ENCODE measurements at regions not wholly inside any gene's neighbourhood (a gene's known extent, or its start where the extent isn't known, plus 50 kb on each side); places are given as distances from the start of the nearest gene placed in this dataset.

DNA sequence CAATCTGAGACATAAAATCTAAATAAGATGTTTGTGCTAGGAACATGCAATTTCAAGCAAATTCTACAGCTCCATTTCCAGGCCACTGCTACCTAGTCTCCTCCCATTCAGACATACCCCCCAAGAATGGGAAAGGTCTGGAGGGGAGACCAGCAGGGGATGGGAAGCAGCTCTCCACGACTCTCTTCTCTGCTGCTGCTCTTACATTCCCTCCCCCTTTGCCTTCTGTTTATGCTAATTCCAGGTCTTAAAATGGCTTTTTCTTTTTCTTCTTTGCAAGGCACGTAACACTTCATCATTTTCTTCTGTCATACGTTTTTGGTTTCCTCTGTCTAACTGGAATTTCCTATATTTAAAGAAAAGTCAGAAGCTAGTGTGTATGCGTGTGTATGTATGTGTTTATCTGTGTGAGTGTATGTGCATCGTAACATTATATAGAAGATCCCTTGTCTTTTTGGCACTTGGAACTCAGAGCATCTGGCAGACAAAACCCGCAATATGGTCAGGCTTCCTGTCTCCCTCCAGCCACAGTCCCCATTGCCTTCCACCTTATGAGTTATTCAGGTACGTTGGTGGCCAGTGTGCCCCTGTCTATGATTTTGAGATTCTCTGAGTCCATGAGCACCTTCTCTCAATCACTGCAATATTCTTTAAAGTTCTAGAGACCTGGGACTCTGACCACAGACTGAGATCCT, 493.7 kb downstream of the BTBD3 start:
- Histone ChIP-seq H3K4me3 (ENCODE audit: control insufficient read depth in 2 of 3, extremely low read depth in 1 of 3, insufficient read depth in 2 of 3, low read depth in 1 of 3, low read length in 3 of 3) (no peak overlapping the region), H3K9me3 (ENCODE audit: control insufficient read depth, low read depth, low read length) (peaks cover 7% of the 10 kb centered on the region), H3K36me3 (ENCODE audit: control insufficient read depth in 2 of 2, extremely low read depth in 1 of 2, insufficient read depth in 2 of 2, low read length in 2 of 2) (no peaks in the 10 kb centered on the region), H3K79me2 (ENCODE audit: control insufficient read depth, insufficient read depth, low read length) (no peaks in the 10 kb centered on the region), H3K27ac (ENCODE audit: control insufficient read depth, insufficient read depth, low read length) (no peak overlapping the region), H3K27me3 (ENCODE audit: control insufficient read depth, extremely low read depth, insufficient read depth, low read length) (no peaks in the 10 kb centered on the region), H4K20me1 (ENCODE audit: control insufficient read depth, extremely low read depth, insufficient read depth, low read length) (no peaks in the 10 kb centered on the region), H2AFZ (ENCODE audit: control insufficient read depth, low read length) (no peak overlapping the region), H3K4me2 (ENCODE audit: control insufficient read depth, extremely low read depth, insufficient read depth, low read depth, low read length) (no peak overlapping the region), H3K9ac (ENCODE audit: control insufficient read depth, extremely low read depth, insufficient read depth, low read length) (no peak overlapping the region), H3K9me1 (ENCODE audit: control insufficient read depth, extremely low read depth, insufficient read depth, low read length) (no peaks in the 10 kb centered on the region), H3K4me1 (ENCODE audit: control insufficient read depth, extremely low read depth, insufficient read depth, low read length) (peaks cover 33% of the 10 kb centered on the region)
- dilution Hi-C loops (cut with MboI; ENCODE audit: extremely low pct_ligation_motif_present, low sequenced_read_pairs), result no loop called here
- TF ChIP-seq, protein P1, sequence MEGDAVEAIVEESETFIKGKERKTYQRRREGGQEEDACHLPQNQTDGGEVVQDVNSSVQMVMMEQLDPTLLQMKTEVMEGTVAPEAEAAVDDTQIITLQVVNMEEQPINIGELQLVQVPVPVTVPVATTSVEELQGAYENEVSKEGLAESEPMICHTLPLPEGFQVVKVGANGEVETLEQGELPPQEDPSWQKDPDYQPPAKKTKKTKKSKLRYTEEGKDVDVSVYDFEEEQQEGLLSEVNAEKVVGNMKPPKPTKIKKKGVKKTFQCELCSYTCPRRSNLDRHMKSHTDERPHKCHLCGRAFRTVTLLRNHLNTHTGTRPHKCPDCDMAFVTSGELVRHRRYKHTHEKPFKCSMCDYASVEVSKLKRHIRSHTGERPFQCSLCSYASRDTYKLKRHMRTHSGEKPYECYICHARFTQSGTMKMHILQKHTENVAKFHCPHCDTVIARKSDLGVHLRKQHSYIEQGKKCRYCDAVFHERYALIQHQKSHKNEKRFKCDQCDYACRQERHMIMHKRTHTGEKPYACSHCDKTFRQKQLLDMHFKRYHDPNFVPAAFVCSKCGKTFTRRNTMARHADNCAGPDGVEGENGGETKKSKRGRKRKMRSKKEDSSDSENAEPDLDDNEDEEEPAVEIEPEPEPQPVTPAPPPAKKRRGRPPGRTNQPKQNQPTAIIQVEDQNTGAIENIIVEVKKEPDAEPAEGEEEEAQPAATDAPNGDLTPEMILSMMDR (optimal IDR thresholded peaks at IDR 0.05 in 1 of 3, IDR thresholded peaks at IDR 0.05 in 1 of 3, conservative IDR thresholded peaks at IDR 0.05 in 1 of 3; ENCODE audit: extremely low read depth in 1 of 3, insufficient read depth in 2 of 3, low read length in 3 of 3), result no peak
- no peak for TF ChIP-seq EZH2 (IDR thresholded peaks at IDR 0.05; ENCODE audit: low read length)
- no peak for FAIRE-seq
- DNase-seq (ENCODE audit: low read depth, low spot score), result no peak

GRCh38 chr20:12413116-12413515, 495.4 kb downstream of the BTBD3 start:
- dilution Hi-C loops (cut with MboI; ENCODE audit: extremely low pct_ligation_motif_present, low sequenced_read_pairs), result no loop called here
- Histone ChIP-seq H3K9me1 (ENCODE audit: control insufficient read depth, extremely low read depth, insufficient read depth, low read length) (no peaks in the 10 kb centered on the region), H3K9ac (ENCODE audit: control insufficient read depth, extremely low read depth, insufficient read depth, low read length) (no peak overlapping the region), H4K20me1 (ENCODE audit: control insufficient read depth, extremely low read depth, insufficient read depth, low read length) (no peaks in the 10 kb centered on the region), H3K9me3 (ENCODE audit: control insufficient read depth, low read depth, low read length) (peaks cover 7% of the 10 kb centered on the region), H2AFZ (ENCODE audit: control insufficient read depth, low read length) (no peak overlapping the region), H3K27ac (ENCODE audit: control insufficient read depth, insufficient read depth, low read length) (no peak overlapping the region), H3K27me3 (ENCODE audit: control insufficient read depth, extremely low read depth, insufficient read depth, low read length) (no peaks in the 10 kb centered on the region), H3K79me2 (ENCODE audit: control insufficient read depth, insufficient read depth, low read length) (no peaks in the 10 kb centered on the region), H3K4me2 (ENCODE audit: control insufficient read depth, extremely low read depth, insufficient read depth, low read depth, low read length) (no peak overlapping the region), H3K4me1 (ENCODE audit: control insufficient read depth, extremely low read depth, insufficient read depth, low read length) (peaks cover 33% of the 10 kb centered on the region), H3K36me3 (ENCODE audit: control insufficient read depth in 2 of 2, extremely low read depth in 1 of 2, insufficient read depth in 2 of 2, low read length in 2 of 2) (no peaks in the 10 kb centered on the region), H3K4me3 (ENCODE audit: control insufficient read depth in 2 of 3, extremely low read depth in 1 of 3, insufficient read depth in 2 of 3, low read depth in 1 of 3, low read length in 3 of 3) (no peak overlapping the region)
- no peak for TF ChIP-seq EZH2 (IDR thresholded peaks at IDR 0.05; ENCODE audit: low read length)
- TF ChIP-seq, protein P1 (optimal IDR thresholded peaks at IDR 0.05 in 1 of 3, IDR thresholded peaks at IDR 0.05 in 1 of 3, conservative IDR thresholded peaks at IDR 0.05 in 1 of 3; ENCODE audit: extremely low read depth in 1 of 3, insufficient read depth in 2 of 3, low read length in 3 of 3), result no peak
- no peak for DNase-seq (ENCODE audit: low read depth, low spot score)
- no peak for FAIRE-seq
